Activated naive CD4-positive, alpha-beta T cell treated with anti-CD3 and anti-CD28 coated beads, Interleukin-2, amount 10 ng/mL, durations not matched to agents 7 days and 5 days (primary cell): ENCODE measurements at regions not wholly inside any gene's neighbourhood (a gene's known extent, or its start where the extent isn't known, plus 50 kb on each side); places are given as distances from the start of the nearest gene placed in this dataset.

Experiments used
- CTCF ChIA-PET: fragments of 350-600 bp; sonication (Branson Sonifier 250); formaldehyde crosslinking; loops from one replicate; lab custom pipeline; 2021; ENCODE audit warnings: antibody characterized with exemption; lab: Charles Lee
- DNase-seq: peaks from one replicate; pipeline ENCODE4 v3.0.0-alpha.2; 2020
- H3K27ac Mint-ChIP-seq: one replicate; pipeline ENCODE4 v1.8.0; 2021; ENCODE audit warnings: mild to moderate bottlenecking, moderate library complexity, mixed read lengths
- H3K27me3 Mint-ChIP-seq: one replicate; pipeline ENCODE4 v1.8.0; 2021; ENCODE audit warnings: mild to moderate bottlenecking, mixed read lengths
- H3K36me3 Mint-ChIP-seq: one replicate; pipeline ENCODE4 v1.8.0; 2021; ENCODE audit warnings: mixed read lengths
- H3K4me1 Mint-ChIP-seq: one replicate; pipeline ENCODE4 v1.8.0; 2021; ENCODE audit warnings: mixed read lengths
- H3K4me3 Mint-ChIP-seq: one replicate; pipeline ENCODE4 v1.8.0; 2021; ENCODE audit warnings: mild to moderate bottlenecking, moderate library complexity, mixed read lengths
- H3K9me3 Mint-ChIP-seq: one replicate; pipeline ENCODE4 v1.8.0; 2021; ENCODE audit warnings: mixed read lengths

DNA sequence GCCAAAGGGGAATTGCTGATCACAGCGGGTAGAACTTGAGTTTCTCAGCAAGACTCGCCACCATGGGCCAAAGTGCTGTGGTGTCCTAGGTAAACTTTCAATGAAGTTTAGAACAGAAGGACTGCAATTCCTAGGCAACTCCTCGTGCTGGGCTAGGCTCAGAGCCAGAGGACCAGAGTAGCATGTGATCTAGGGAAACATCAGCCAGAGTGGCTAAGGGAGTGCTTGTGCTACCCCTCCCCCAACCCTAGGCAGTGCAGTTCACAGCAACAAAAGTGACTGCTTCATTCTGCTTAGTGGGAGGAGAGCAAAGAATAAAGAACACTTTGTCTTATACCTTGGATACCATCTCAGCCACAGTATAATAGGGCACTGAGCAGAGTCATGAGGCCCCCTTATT is 1658.6 kb upstream of the MIR17HG start:
- Mint-ChIP-seq H3K9me3 (peaks cover 14% of the 10 kb centered on the region), H3K4me3 (no peak overlapping the region), H3K36me3 (no peaks in the 10 kb centered on the region), H3K4me1 (no peaks in the 10 kb centered on the region), H3K27ac (no peak overlapping the region), H3K27me3 (no peaks in the 10 kb centered on the region)
- DNase-seq = no peak
- CTCF ChIA-PET = no interaction called here

DNA sequence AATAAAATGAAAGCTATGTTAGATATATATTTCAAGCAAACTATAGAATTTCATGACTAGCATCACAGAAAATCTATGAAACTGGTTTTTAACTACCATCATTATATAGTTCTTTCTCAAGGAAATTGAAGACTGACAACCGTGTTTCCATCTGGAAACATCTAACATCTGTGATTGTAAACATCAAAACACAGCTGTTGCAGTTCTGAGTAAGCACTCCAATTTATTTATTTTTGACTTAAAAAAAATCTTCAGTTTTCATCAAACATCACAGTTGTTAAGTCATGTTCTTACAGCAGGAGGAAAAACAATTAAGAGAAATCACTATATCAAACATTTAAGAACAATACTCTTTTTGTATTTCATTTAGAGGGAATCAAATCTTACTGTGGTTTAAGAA is 1653.0 kb upstream of the MIR17HG start:
- DNase-seq = no peak
- Mint-ChIP-seq H3K9me3 (peaks cover 8% of the 10 kb centered on the region), H3K4me3 (no peak overlapping the region), H3K27me3 (no peaks in the 10 kb centered on the region), H3K36me3 (no peaks in the 10 kb centered on the region), H3K4me1 (no peaks in the 10 kb centered on the region), H3K27ac (no peak overlapping the region)
- CTCF ChIA-PET = no interaction called here

DNA sequence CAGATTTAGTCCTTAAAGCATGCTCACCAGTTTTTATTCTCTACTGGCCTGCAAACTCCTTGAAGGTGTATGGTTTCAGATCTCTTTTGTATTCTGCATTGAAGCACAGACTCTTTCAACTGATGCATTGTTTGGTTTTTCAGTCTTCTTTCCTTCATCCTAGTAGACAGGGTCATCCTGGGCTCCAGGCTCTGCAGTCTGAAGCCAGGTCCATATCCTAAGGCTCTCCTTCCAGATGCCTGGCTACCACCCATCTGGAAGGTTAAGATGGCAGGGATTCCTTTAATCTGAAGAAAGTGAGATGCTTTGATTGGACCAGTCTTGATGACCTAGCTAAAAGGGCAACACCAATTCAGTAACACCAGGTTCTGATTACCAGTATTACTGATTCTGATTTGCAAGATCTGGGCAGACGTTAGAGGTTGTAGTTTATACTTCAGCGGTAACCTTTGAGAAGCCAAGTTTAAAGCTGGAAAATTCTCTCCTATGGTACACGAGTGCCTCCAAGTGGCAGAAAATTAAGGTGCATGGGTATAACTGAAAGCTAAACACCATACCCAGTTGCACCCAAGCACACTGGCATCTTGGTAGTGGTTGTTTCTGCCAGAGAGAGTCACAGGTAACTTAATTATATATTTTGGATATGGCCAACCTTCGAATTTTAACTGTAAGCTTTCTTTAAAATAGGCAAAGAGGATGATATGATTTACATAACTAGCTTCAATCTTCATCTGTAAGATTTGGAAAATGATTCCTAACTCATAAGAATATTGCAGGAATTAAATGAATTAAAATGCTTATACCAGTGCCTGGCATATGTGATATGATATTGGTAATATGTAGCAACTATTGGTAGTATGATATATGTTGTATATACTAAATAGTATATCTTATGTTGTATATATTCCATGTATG is 1651.9 kb upstream of the MIR17HG start:
- peaks cover 10% of the 10 kb centered on the region for H3K9me3 Mint-ChIP-seq
- DNase-seq = no peak
- no peak overlapping the region for H3K4me3 Mint-ChIP-seq
- no peaks in the 10 kb centered on the region for H3K36me3 Mint-ChIP-seq
- CTCF ChIA-PET = interaction anchor here (0.9 kb wide), 1 partner anchor 10 kb away, joined by 3 read pairs; no protein-coding TSS in a partner anchor
- no peaks in the 10 kb centered on the region for H3K27me3 Mint-ChIP-seq
- no peak overlapping the region for H3K27ac Mint-ChIP-seq
- H3K4me1 Mint-ChIP-seq = no peaks in the 10 kb centered on the region

DNA sequence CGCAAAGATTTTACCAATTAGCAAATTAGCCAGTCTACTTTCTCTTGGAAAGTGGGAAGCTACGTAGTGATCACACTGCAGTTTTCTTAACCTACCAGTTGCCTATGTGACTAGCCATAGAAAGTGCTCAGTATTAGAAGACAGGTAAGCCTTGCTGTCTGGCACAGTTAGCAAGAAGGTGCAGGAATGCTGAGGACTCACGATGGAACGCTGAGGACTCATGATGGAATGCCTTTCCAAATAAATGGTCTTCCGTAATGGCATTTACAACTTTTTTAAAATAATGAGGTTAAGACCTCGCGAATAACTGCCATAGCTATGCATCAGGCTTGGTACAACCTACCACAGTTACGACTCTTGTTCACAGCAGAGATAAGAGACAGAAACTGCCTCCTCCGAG is 1645.6 kb upstream of the MIR17HG start:
- H3K4me1 Mint-ChIP-seq = no peaks in the 10 kb centered on the region
- no peak for DNase-seq
- no peaks in the 10 kb centered on the region for H3K36me3 Mint-ChIP-seq
- no peaks in the 10 kb centered on the region for H3K27me3 Mint-ChIP-seq
- H3K4me3 Mint-ChIP-seq = no peak overlapping the region
- H3K27ac Mint-ChIP-seq = no peak overlapping the region
- CTCF ChIA-PET = no interaction called here
- peaks cover 11% of the 10 kb centered on the region for H3K9me3 Mint-ChIP-seq

DNA sequence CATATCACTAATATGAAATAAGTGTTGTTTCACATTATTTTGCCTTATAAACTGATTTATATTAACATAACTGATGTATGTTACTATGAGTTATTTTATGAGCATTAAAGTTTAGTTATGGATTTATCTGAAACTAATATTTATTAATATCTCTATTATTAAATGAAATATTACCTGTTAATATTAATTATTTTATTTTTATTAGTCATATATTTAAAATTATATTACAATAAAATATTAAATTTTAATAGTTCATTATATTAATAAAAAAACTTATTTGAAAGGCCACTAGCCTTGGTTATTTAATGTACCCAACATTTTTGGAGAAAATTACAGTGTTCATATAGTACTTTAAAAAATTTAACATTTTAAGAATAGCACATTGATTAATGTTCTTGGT is 1643.4 kb upstream of the MIR17HG start:
- no peaks in the 10 kb centered on the region for H3K27me3 Mint-ChIP-seq
- H3K36me3 Mint-ChIP-seq = no peaks in the 10 kb centered on the region
- CTCF ChIA-PET = no interaction called here
- no peaks in the 10 kb centered on the region for H3K4me1 Mint-ChIP-seq
- no peak overlapping the region for H3K27ac Mint-ChIP-seq
- no peak for DNase-seq
- no peak overlapping the region for H3K4me3 Mint-ChIP-seq
- peaks cover 11% of the 10 kb centered on the region for H3K9me3 Mint-ChIP-seq

DNA sequence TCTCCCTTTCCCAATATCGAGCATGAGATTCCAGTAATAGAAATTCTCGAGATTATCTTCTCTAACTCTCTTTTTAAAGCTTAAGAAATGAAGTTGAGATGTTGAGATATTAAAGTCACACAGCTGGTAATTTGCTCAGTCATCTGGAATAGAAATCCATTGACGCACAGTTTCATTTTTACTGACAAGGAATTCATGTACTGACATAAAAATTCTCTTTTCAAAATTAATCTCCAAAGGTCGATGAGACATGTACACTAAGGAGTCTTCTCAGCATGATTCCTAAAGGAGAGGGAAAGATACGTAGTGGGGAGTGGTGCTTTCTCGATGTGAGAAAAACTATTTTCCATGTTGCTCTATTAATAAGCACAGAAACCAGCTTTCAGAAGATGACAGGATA is 1639.5 kb upstream of the MIR17HG start:
- Mint-ChIP-seq H3K27me3 (no peaks in the 10 kb centered on the region), H3K4me1 (no peaks in the 10 kb centered on the region), H3K9me3 (peaks cover 10% of the 10 kb centered on the region), H3K4me3 (no peak overlapping the region), H3K27ac (no peak overlapping the region), H3K36me3 (no peaks in the 10 kb centered on the region)
- CTCF ChIA-PET = no interaction called here
- DNase-seq = no peak

DNA sequence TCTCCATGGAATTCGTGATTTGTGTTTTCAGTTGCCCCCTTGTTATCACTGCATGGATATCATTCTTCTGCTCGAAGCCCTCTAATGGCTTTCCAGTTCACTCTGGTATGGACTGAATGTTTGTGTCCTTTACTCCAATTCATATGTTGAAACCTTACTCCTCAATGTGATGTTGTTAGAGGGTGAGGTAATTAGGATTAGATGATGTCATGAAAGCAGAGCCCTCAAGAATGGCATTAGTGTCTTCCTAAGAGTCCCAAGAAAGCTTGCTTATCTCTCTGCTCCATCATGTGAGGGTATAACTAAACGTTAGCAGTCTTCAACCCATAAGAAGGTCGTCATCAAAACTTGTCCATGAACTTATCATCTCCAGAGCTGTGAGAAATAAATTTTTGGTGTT is 1626.3 kb upstream of the MIR17HG start:
- H3K4me1 Mint-ChIP-seq = no peaks in the 10 kb centered on the region
- no peak for DNase-seq
- H3K4me3 Mint-ChIP-seq = no peak overlapping the region
- no peak overlapping the region for H3K27ac Mint-ChIP-seq
- H3K9me3 Mint-ChIP-seq = peaks cover 26% of the 10 kb centered on the region
- H3K27me3 Mint-ChIP-seq = no peaks in the 10 kb centered on the region
- H3K36me3 Mint-ChIP-seq = no peaks in the 10 kb centered on the region
- CTCF ChIA-PET = no interaction called here

- H3K9me3 Mint-ChIP-seq = peaks cover 19% of the 10 kb centered on the region
- no peak overlapping the region for H3K4me3 Mint-ChIP-seq
- H3K27me3 Mint-ChIP-seq = no peaks in the 10 kb centered on the region
- CTCF ChIA-PET = no interaction called here
- H3K27ac Mint-ChIP-seq = no peak overlapping the region
- H3K36me3 Mint-ChIP-seq = no peaks in the 10 kb centered on the region
- DNase-seq = no peak
- no peaks in the 10 kb centered on the region for H3K4me1 Mint-ChIP-seq
Measured at GRCh38 chr13:89726690-89727435, 1620.6 kb upstream of the MIR17HG start.

DNA sequence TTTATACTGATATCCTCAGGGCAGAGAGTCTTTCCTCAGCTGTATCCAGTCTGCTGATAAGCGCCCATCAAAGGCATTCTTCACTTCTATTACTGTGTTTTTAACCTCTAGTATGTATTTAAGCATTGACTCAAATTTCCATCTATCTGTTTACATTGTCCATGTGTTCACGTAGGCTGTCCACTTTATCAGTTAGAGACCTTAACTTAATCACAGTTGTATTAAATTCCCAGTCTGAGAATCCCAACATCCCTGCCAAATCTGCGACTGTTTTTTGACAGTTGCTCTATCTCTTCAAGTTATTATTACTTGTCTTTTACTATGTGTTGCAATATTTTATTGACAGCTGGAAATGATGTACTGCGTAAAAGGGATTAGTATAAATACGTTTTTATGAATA is 1613.7 kb upstream of the MIR17HG start:
- H3K36me3 Mint-ChIP-seq = no peaks in the 10 kb centered on the region
- H3K4me1 Mint-ChIP-seq = no peaks in the 10 kb centered on the region
- no peak overlapping the region for H3K4me3 Mint-ChIP-seq
- CTCF ChIA-PET = no interaction called here
- H3K27ac Mint-ChIP-seq = no peak overlapping the region
- peaks cover 2% of the 10 kb centered on the region for H3K9me3 Mint-ChIP-seq
- no peak for DNase-seq
- H3K27me3 Mint-ChIP-seq = no peaks in the 10 kb centered on the region

DNA sequence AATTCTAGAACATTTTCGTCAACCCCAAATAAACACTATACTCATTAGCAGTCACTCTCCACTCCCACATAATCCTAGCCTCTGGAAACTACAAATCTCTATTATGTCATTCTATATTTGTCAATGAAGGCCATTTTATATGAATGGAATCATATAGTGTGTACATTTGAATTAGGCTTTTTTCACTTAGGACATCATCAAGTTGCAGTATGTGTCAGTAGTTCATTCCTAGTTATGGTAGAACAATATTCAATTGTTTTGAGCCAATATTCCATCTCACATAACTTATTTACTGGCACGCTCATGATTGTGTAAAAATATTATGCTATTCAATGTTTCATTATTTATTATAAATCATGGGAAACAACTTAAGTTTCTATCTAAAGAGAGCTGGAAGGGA is 1610.4 kb upstream of the MIR17HG start:
- DNase-seq = no peak
- H3K27me3 Mint-ChIP-seq = no peaks in the 10 kb centered on the region
- no peaks in the 10 kb centered on the region for H3K36me3 Mint-ChIP-seq
- no peaks in the 10 kb centered on the region for H3K4me1 Mint-ChIP-seq
- H3K27ac Mint-ChIP-seq = no peak overlapping the region
- CTCF ChIA-PET = no interaction called here
- H3K4me3 Mint-ChIP-seq = no peak overlapping the region
- H3K9me3 Mint-ChIP-seq = peaks cover 2% of the 10 kb centered on the region

DNA sequence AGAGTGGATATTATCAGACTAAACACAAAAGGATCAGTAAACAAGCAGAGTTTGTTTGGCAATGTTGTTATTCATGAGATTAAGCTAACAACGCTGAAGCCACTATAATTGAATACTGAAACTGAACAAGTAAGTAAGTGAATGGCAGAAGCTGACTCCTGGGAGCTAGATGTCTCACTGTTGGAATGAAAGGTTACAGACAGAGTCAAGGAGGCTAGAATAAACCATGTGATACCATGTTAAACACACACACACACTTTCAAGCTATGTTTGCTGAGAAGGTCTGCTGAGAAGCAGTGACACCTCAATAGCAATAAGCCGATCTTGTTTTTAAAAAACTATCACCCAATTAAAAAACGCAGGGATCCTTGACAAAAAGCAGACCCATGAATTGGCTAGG is 1609.4 kb upstream of the MIR17HG start:
- DNase-seq = no peak
- H3K4me1 Mint-ChIP-seq = no peaks in the 10 kb centered on the region
- no peaks in the 10 kb centered on the region for H3K27me3 Mint-ChIP-seq
- CTCF ChIA-PET = no interaction called here
- H3K9me3 Mint-ChIP-seq = peaks cover 2% of the 10 kb centered on the region
- H3K27ac Mint-ChIP-seq = no peak overlapping the region
- no peak overlapping the region for H3K4me3 Mint-ChIP-seq
- H3K36me3 Mint-ChIP-seq = no peaks in the 10 kb centered on the region

DNA sequence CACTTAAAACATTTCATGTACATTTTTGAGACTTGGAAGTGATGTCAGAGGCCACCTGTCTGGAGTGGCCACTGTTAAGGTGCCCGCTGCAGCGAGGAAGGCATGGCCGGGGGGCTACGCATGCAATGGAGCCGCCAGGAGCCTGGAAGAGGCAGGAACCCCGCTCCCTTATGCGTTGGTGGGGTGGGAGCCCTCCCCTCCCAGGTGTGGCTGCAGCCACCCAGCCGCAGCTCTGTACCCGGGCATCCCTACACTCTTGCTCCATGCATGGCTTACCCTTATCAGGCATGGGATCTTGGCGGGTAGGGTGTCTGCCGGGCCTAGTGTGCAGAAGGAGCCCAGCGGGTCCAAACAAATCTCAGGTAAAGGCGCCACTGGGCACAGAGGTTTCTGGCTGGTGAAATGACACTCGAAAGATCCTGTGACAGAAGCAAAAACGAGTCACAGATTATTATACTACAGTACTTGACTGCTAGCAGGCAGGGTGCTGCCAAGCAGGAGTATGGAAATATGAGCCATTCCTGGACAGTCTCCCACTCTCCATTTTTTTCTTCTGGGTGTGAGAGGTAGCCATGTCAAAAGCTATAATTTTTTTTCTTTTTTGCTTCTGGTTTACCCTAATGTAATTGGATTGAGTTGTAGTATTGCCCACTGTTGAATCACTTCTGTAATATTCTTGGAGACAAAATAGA is 1606.3 kb upstream of the MIR17HG start:
- Mint-ChIP-seq H3K4me3 (no peak overlapping the region), H3K36me3 (no peaks in the 10 kb centered on the region), H3K4me1 (no peaks in the 10 kb centered on the region), H3K9me3 (peaks cover 2% of the 10 kb centered on the region), H3K27me3 (no peaks in the 10 kb centered on the region), H3K27ac (no peak overlapping the region)
- CTCF ChIA-PET = no interaction called here
- DNase-seq = no peak

- CTCF ChIA-PET = no interaction called here
- no peaks in the 10 kb centered on the region for H3K36me3 Mint-ChIP-seq
- H3K4me3 Mint-ChIP-seq = no peak overlapping the region
- no peaks in the 10 kb centered on the region for H3K9me3 Mint-ChIP-seq
- H3K4me1 Mint-ChIP-seq = no peaks in the 10 kb centered on the region
- no peak for DNase-seq
- H3K27ac Mint-ChIP-seq = no peak overlapping the region
- H3K27me3 Mint-ChIP-seq = no peaks in the 10 kb centered on the region
Measured at GRCh38 chr13:89746554-89746953, 1600.9 kb upstream of the MIR17HG start.

- H3K27me3 Mint-ChIP-seq = no peaks in the 10 kb centered on the region
- no peak overlapping the region for H3K4me3 Mint-ChIP-seq
- H3K4me1 Mint-ChIP-seq = no peaks in the 10 kb centered on the region
- no peak for DNase-seq
- no peaks in the 10 kb centered on the region for H3K9me3 Mint-ChIP-seq
- no peaks in the 10 kb centered on the region for H3K36me3 Mint-ChIP-seq
- H3K27ac Mint-ChIP-seq = no peak overlapping the region
- CTCF ChIA-PET = no interaction called here
Measured at GRCh38 chr13:89748716-89749115, 1598.8 kb upstream of the MIR17HG start.
